DND-41 (cell line): ENCODE measurements at regions not wholly inside any gene's neighbourhood (a gene's known extent, or its start where the extent isn't known, plus 50 kb on each side); places are given as distances from the start of the nearest gene placed in this dataset.

Experiments
- ATAC-seq: fragments of 200-7000 bp; cut with Tn5 transposase; 3 replicates; pipeline ENCODE4 v1.9.1; 2021; ENCODE audit warnings: low read depth; ENCODE audit not compliant: insufficient read depth
- DNase-seq: peaks from one replicate; pipeline ENCODE4 v3.0.0-alpha.2; 2020
- H2AFZ ChIP-seq: 2 replicates; pipeline ENCODE4 v1.6.0; 2012; ENCODE audit warnings: low read depth, low read length
- H3K27ac ChIP-seq: 2 replicates; pipeline ENCODE4 v1.5.1; 2012; ENCODE audit warnings: low read length, inconsistent platforms
- H3K27me3 ChIP-seq: fragments of 200-600 bp; sonication (generic); 2 replicates; pipeline ENCODE4 v1.6.0; 2012; ENCODE audit warnings: low read length, mild to moderate bottlenecking, inconsistent platforms; ENCODE audit not compliant: insufficient read depth, poor library complexity
- H3K36me3 ChIP-seq: 2 replicates; pipeline ENCODE4 v1.5.1; 2012; ENCODE audit warnings: low read length, inconsistent platforms; ENCODE audit not compliant: insufficient read depth
- H3K4me1 ChIP-seq: 2 replicates; pipeline ENCODE4 v1.5.1; 2012; ENCODE audit warnings: mild to moderate bottlenecking, low read length; ENCODE audit not compliant: insufficient read depth
- H3K4me2 ChIP-seq: 2 replicates; pipeline ENCODE4 v1.6.0; 2012; ENCODE audit warnings: mild to moderate bottlenecking, moderate library complexity, low read length, inconsistent platforms; ENCODE audit not compliant: insufficient read depth
- H3K4me3 ChIP-seq, 2 experiments: fragments of 200-600 bp in 1 of 2; shearing (Covaris generic) in 1 of 2; 2 replicates each; pipeline ENCODE4 v1.5.1; 2012 to 2016; ENCODE audit warnings: inconsistent platforms in 2 of 2, low read length in 2 of 2, mild to moderate bottlenecking in 2 of 2, low read depth in 1 of 2, moderate library complexity in 1 of 2
- H3K79me2 ChIP-seq: 2 replicates; pipeline ENCODE4 v1.6.0; 2012; ENCODE audit warnings: low read length, inconsistent platforms; ENCODE audit not compliant: insufficient read depth
- H3K9ac ChIP-seq: 2 replicates; pipeline ENCODE4 v1.6.0; 2012; ENCODE audit warnings: low read depth, mild to moderate bottlenecking, inconsistent platforms, low read length, moderate library complexity
- H3K9me3 ChIP-seq: 2 replicates; pipeline ENCODE4 v1.5.1; 2012; ENCODE audit warnings: low read length, moderate library complexity, mild to moderate bottlenecking, inconsistent platforms; ENCODE audit not compliant: insufficient read depth, severe bottlenecking
- H4K20me1 ChIP-seq: 2 replicates; pipeline ENCODE4 v1.6.0; 2012; ENCODE audit warnings: low read length; ENCODE audit not compliant: insufficient read depth
- CTCF ChIP-seq: IDR thresholded peaks from 2 replicates; pipeline ENCODE4 v1.5.1; 2012; ENCODE audit warnings: borderline replicate concordance, low read length, moderate library complexity, mild to moderate bottlenecking; ENCODE audit not compliant: poor library complexity, severe bottlenecking; ENCODE audit errors: extremely low read depth
- EZH2 ChIP-seq: IDR thresholded peaks from 3 replicates; pipeline ENCODE4 v1.6.1; 2012; ENCODE audit warnings: borderline replicate concordance, low read depth, mild to moderate bottlenecking, moderate library complexity, low read length, inconsistent platforms; ENCODE audit not compliant: severe bottlenecking

GRCh38 chr6:98343004-98343403 is 491.4 kb upstream of the POU3F2 start:
- H2AFZ ChIP-seq = no peak overlapping the region
- no peak for DNase-seq
- no peaks in the 10 kb centered on the region for H3K36me3 ChIP-seq
- H3K27ac ChIP-seq = no peak overlapping the region
- H3K4me1 ChIP-seq = no peaks in the 10 kb centered on the region
- H3K9ac ChIP-seq = no peak overlapping the region
- H3K4me3 ChIP-seq = no peak overlapping the region
- H3K4me2 ChIP-seq = no peak overlapping the region
- ATAC-seq = no peak
- no peaks in the 10 kb centered on the region for H4K20me1 ChIP-seq
- no peaks in the 10 kb centered on the region for H3K79me2 ChIP-seq
- H3K27me3 ChIP-seq = no peaks in the 10 kb centered on the region
- H3K9me3 ChIP-seq = no peaks in the 10 kb centered on the region
- TF ChIP-seq CTCF (no peak), EZH2 (no peak)

GRCh38 chr6:98343797-98344196 is 490.6 kb upstream of the POU3F2 start:
- no peaks in the 10 kb centered on the region for H4K20me1 ChIP-seq
- TF ChIP-seq EZH2 (no peak), CTCF (no peak)
- H3K36me3 ChIP-seq = no peaks in the 10 kb centered on the region
- no peak overlapping the region for H3K27ac ChIP-seq
- DNase-seq (no peak), ATAC-seq (no peak)
- no peak overlapping the region for H3K4me3 ChIP-seq
- H3K4me1 ChIP-seq = no peaks in the 10 kb centered on the region
- H3K4me2 ChIP-seq = no peak overlapping the region
- no peak overlapping the region for H2AFZ ChIP-seq
- H3K27me3 ChIP-seq = no peaks in the 10 kb centered on the region
- H3K9me3 ChIP-seq = no peaks in the 10 kb centered on the region
- no peak overlapping the region for H3K9ac ChIP-seq
- H3K79me2 ChIP-seq = no peaks in the 10 kb centered on the region

GRCh38 chr6:98352348-98352747 is 482.0 kb upstream of the POU3F2 start:
- Histone ChIP-seq H3K4me3 (no peak overlapping the region), H3K27ac (no peak overlapping the region), H3K9ac (no peak overlapping the region), H2AFZ (no peak overlapping the region), H3K9me3 (no peaks in the 10 kb centered on the region), H3K27me3 (no peaks in the 10 kb centered on the region), H3K79me2 (no peaks in the 10 kb centered on the region), H4K20me1 (no peaks in the 10 kb centered on the region), H3K36me3 (no peaks in the 10 kb centered on the region), H3K4me1 (no peaks in the 10 kb centered on the region), H3K4me2 (no peak overlapping the region)
- DNase-seq (no peak), ATAC-seq (no peak)
- TF ChIP-seq CTCF (no peak), EZH2 (no peak)

- no peaks in the 10 kb centered on the region for H3K4me1 ChIP-seq
- TF ChIP-seq CTCF (no peak), EZH2 (no peak)
- H3K79me2 ChIP-seq = no peaks in the 10 kb centered on the region
- no peak for ATAC-seq
- no peak overlapping the region for H3K27ac ChIP-seq
- H3K9me3 ChIP-seq = no peaks in the 10 kb centered on the region
- H4K20me1 ChIP-seq = no peaks in the 10 kb centered on the region
- H3K4me2 ChIP-seq = no peak overlapping the region
- H2AFZ ChIP-seq = no peak overlapping the region
- H3K4me3 ChIP-seq = no peak overlapping the region
- no peak for DNase-seq
- no peaks in the 10 kb centered on the region for H3K27me3 ChIP-seq
- H3K9ac ChIP-seq = no peak overlapping the region
- no peaks in the 10 kb centered on the region for H3K36me3 ChIP-seq
Observed at GRCh38 chr6:98358173-98358572, 476.2 kb upstream of the POU3F2 start.
